G401 (cell line): ENCODE measurements at regions not wholly inside any gene's neighbourhood (a gene's known extent, or its start where the extent isn't known, plus 50 kb on each side); places are given as distances from the start of the nearest gene placed in this dataset.

ENCODE experiments used
- DNase-seq: peaks from one replicate; pipeline ENCODE4 v3.0.0-alpha.2; 2015; ENCODE audit warnings: low spot score
- in situ Hi-C: cut with HindIII; loops from 2 replicates; pipeline ENCODE4 v1.10.0; 2016; ENCODE audit warnings: low sequenced_read_pairs, mixed read lengths

DNA sequence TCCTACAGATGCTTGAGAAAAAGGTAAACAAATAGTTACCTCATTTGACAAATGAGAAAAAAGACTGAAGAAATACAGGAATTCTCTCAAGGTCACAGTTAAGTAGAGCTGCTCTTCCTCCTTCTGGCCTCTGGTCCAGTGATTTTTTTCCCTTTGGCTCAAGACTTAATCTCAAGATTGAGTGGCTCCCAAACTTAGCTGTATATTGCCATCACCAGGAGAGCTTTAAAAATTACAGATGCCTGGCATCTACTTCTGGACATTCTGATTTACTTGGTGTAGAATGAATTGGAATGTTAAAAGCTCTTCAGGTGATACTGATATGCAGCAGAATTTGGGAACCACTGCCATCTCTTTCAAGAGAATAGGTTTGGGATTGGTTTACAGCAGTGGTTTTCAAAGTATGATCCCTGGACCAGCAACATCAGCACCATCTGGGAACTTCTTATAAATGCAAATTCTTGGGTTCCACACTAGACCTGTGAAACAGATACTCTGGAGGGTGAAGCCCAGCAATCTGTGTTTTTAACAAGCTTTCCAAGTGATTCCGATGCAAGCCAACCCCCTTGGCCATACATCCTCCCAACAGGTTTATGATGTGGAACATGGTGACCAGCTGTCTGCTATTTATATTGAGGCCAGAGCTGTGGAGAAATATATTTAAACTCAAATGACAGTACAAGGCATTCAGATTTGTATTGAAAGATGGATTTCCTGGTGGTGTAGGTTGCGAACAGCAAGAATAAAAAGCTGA, 333.0 kb upstream of the RARB start:
- no peak for DNase-seq

GRCh38 chr3:25096536-25096935, 331.5 kb upstream of the RARB start:
- no peak for DNase-seq
- in situ Hi-C loops = no loop called here

More for the DNA sequence above, 333.0 kb upstream of the RARB start:
- in situ Hi-C loops = no loop called here

- no peak for DNase-seq
- in situ Hi-C loops = no loop called here
Observed at GRCh38 chr3:25097023-25097422, 331.0 kb upstream of the RARB start.

GRCh38 chr3:25099666-25100065, 328.4 kb upstream of the RARB start:
- in situ Hi-C loops = no loop called here
- no peak for DNase-seq

DNA sequence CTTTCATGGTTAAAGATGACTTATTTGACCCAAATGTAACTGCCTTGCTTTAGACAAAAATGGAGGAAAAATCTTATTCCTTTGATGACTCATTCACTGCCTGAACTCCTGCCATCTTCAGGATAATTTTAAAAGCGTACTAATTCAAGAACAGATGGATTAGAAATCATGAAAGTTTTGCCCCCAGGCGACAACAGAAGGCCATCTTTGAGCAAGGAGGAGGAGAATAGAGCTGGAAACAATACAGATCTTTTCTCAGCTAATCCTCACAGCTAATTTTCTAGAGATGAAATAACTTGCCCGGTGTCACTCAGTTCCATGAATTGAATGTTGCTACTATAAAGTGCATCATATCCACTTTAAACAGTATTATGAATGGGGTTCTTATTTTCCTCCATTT, 324.7 kb upstream of the RARB start:
- DNase-seq = peak; percentile 6
- in situ Hi-C loops = no loop called here

GRCh38 chr3:25107918-25108617, 320.0 kb upstream of the RARB start:
- no peak for DNase-seq
- in situ Hi-C loops = no loop called here

DNA sequence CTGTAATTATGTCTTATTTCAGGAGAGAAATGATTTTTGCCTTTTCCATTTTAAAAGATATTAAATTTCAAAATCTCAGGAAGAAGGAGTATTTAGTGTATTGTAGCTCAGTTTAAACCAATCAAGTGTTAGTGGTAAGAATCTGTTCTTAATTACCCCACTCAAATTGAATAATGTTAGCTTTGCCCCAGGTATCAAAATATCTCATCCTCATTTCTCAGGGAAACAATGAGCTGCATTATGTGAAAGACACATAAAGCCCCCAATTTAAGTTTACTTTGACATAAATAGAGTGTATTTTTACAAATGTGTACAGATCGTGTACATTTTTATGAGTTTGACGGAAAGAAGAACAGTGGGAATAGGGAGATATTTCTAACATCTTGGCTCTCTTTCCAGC, 317.4 kb upstream of the RARB start:
- in situ Hi-C loops = no loop called here
- no peak for DNase-seq

DNA sequence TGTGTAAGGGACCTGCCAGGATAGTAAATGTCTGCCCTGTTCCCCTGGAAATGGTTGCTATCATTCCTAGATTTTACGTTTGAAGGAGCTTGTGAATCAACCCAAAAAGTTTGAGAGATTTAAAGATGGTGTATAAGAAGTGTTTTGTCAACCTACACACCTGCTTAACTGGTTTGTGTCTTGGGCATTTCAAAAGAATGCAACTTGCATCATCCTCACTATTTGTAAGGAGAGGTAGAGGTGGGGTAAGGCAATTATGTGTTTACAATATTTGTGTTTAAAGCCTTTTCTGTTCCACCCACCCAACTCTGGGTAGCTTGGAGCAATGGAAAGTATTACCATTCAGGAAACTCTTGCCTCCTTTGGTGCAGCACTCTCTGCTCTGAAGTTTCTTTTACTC, 314.2 kb upstream of the RARB start:
- no peak for DNase-seq

DNA sequence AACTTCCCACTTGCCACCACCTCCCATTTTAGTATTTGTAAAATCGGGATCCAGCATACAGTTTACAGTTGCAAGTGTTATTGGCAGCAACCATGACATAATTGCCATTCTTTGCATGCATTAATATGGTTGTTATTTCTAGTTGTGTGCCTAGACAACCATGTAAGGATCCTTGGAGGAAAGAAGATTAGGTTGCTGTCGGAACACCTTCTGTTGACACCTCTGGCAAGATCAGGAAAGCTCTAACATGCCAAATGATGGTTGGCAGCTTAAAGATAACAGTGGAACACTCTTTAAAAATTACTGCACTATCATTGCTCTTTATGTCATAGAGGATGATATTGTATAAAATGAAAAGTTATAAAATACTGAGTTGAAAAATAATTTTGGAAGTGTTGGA, 313.5 kb upstream of the RARB start:
- in situ Hi-C loops = no loop called here
- DNase-seq = no peak

More for the DNA sequence above, 314.2 kb upstream of the RARB start:
- in situ Hi-C loops = no loop called here

DNA sequence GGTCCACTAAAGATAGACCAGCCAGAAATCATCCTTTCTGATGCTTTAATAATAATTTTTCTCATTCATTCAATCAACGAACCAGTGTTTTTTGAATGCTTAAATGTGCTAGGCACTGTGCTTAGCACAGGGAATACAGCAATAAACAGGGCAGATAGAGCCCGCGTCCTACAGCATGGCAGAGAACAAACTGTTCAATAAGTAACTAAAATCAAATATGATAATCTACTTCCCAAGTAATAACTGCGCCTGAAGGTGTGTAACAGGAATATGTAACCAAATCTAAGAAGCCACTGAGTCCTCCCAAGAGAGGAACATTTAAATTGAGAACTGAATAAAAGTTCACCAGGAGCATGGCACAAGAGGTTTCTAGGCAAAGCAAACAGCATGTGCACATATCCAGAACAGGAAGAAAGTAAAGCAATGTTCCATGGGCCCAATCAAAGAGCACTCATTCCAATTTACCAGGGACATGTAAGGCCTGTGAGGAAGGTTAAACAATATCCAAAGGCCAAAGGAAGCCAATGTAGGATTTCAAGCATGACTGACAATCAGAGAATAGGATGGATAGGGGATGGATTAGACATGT, 311.0 kb upstream of the RARB start:
- in situ Hi-C loops = no loop called here
- DNase-seq = no peak

- in situ Hi-C loops = no loop called here
- DNase-seq = no peak
Observed at GRCh38 chr3:25119682-25120081, 308.4 kb upstream of the RARB start.

DNA sequence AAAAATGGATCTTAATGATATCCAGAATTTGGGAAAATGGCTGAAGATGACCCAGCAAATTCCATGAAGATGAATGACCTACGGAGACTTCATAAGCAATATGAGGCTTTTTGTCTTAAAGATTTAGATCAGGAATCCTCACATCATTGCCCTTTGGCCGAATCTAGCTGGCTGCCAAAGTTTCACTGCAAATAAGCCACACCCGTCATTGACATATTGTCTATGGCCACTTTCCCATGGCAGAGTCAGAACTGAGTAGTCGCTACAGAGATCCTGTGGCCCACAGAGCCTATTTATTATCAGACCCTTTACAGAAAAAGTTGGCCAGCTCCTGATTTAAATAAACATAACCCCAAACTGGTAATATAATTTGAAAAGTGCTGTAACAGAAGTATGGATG, 307.4 kb upstream of the RARB start:
- in situ Hi-C loops = no loop called here
- no peak for DNase-seq

DNA sequence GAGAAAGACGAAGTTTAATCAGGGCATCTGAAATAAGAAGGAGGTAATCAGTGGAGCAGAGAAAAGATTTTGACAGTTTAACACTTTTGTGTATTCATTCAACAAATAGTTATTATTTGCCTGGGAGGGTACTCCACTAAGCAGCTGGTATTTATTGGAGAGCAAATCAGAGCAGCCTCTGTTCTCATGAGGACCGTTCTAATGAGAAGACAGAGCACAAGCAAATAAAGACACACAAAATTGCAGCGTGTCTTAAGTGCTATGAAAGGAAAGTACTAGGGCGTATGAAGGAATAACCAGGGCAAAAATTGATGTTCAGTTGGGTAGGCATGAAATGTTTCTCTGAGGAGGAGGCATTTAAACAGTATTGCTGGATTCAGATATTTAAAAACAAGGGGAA, 302.9 kb upstream of the RARB start:
- in situ Hi-C loops = no loop called here
- DNase-seq = no peak

DNA sequence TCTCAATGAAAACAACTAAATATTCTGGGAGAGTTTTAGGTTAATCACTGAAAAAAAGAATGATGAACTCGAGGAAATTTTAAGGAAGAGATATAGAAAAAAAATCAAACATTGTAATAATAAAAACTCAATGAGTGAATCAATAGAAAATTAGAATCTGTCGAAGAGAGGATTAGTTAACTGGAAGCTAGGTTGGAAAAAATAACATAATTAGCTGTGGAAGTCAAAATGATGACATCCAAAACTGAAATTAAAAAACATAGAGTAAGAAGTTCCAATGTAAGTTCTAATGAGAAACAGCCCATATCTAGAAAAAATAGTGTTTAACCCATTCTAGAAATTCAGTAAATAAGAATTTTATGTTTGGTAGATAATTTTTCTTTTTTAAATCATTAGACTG, 299.3 kb upstream of the RARB start:
- DNase-seq = no peak
- in situ Hi-C loops = no loop called here

DNA sequence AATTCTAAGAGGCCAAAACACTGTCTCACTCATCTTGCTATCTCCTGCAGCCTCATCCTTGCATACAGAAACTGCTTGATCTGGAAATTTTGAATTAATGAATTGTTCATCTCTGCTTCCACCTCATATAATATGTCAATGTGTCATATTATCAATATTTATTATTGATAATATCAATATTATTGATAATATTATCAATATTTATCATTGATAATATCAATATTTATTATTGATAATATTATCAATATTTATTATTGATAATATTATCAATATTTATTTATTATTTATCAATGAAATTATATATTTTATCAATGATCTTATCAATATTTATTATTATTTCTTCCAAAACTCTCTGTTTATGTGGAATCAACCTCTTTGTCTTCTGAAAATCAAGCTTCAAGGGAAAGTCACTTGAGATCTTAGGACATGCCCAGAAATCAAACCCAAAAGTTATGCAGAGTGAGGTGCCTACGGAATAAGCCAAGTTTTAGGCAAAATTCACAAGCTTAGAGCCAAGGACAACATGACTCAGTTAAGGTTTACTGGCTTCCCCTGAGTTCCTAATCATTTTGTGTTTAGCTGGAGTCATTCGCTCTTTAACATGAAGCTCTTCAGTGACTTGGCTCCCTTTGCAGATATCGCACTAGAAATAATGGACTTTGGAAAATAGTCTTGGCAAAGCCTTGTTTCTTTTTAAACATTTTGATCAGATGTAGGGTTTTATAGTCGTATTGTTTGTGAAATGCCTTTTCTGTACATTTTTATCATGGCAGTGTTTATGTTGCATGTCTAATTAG, 297.1 kb upstream of the RARB start:
- no peak for DNase-seq
- in situ Hi-C loops = no loop called here

- no peak for DNase-seq
- in situ Hi-C loops = no loop called here
Observed at GRCh38 chr3:25133588-25133987, 294.5 kb upstream of the RARB start.

DNA sequence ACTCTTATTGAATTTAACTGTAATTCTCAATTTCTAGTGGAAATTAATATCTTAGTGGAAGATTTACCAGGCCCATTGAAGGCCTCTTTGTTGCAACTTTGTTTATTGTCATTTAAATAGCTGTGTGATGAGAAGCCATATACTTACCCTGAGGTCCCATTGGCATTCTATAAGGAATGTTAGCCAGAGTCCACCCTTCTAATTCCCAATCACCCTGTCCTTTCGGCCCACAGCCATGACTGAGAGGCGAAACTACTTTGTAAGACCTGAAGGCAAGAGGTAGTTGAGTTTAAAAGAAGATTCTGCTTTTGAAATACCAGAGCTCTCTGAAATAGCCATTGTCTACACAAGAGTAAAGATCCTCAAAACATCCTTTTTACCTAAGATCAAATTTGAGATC, 290.5 kb upstream of the RARB start:
- no peak for DNase-seq
- in situ Hi-C loops = no loop called here

GRCh38 chr3:25139267-25139666, 288.8 kb upstream of the RARB start:
- DNase-seq = no peak
- in situ Hi-C loops = no loop called here

GRCh38 chr3:25142609-25143355, 285.3 kb upstream of the RARB start:
- no peak for DNase-seq
- in situ Hi-C loops = no loop called here
